ENCODE measurements at regions not wholly inside any gene's neighbourhood (a gene's known extent, or its start where the extent isn't known, plus 50 kb on each side); places are given as distances from the start of the nearest gene placed in this dataset.
A peak's percentile ranks its signal among the peaks of the same experiment; 100 is the strongest.

DNA sequence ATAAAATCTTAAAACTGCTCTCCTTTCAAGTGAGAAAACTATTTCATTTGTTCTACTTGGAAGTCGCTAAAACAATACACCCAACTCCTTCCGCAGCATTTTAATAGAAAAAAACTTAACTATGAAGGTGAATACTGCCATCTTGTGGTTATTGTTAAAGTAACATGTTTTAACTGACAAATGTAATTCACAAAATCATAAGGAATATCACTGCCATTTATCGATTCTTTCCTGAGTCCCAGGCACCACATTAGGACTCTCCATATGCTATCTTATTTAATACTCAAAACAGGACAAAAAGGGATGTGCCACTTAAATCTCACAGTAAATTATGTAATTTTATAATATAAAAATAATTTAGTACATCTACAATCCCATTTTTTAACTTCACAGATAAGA lies 130.5 kb upstream of the ITGA1 start (continued):
- TF ChIP-seq, protein P1, sequence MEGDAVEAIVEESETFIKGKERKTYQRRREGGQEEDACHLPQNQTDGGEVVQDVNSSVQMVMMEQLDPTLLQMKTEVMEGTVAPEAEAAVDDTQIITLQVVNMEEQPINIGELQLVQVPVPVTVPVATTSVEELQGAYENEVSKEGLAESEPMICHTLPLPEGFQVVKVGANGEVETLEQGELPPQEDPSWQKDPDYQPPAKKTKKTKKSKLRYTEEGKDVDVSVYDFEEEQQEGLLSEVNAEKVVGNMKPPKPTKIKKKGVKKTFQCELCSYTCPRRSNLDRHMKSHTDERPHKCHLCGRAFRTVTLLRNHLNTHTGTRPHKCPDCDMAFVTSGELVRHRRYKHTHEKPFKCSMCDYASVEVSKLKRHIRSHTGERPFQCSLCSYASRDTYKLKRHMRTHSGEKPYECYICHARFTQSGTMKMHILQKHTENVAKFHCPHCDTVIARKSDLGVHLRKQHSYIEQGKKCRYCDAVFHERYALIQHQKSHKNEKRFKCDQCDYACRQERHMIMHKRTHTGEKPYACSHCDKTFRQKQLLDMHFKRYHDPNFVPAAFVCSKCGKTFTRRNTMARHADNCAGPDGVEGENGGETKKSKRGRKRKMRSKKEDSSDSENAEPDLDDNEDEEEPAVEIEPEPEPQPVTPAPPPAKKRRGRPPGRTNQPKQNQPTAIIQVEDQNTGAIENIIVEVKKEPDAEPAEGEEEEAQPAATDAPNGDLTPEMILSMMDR (IDR thresholded peaks at IDR 0.05 in 2 of 3, conservative IDR thresholded peaks at IDR 0.05 in 1 of 3; ENCODE audit: control insufficient read depth in 2 of 3, extremely low read depth in 1 of 3, insufficient read depth in 1 of 3, low read depth in 3 of 3, low read length in 3 of 3): peak; percentile 26 to 46 (median 33); a peak in 4 of 6 replicates
- TF ChIP-seq PAX8 (IDR thresholded peaks at IDR 0.05) (no peak), TCF7 (IDR thresholded peaks at IDR 0.05; ENCODE audit: borderline replicate concordance) (no peak), CBX3 (IDR thresholded peaks at IDR 0.05; ENCODE audit: borderline replicate concordance, low read depth) (no peak)
- TF ChIP-seq, protein P2, sequence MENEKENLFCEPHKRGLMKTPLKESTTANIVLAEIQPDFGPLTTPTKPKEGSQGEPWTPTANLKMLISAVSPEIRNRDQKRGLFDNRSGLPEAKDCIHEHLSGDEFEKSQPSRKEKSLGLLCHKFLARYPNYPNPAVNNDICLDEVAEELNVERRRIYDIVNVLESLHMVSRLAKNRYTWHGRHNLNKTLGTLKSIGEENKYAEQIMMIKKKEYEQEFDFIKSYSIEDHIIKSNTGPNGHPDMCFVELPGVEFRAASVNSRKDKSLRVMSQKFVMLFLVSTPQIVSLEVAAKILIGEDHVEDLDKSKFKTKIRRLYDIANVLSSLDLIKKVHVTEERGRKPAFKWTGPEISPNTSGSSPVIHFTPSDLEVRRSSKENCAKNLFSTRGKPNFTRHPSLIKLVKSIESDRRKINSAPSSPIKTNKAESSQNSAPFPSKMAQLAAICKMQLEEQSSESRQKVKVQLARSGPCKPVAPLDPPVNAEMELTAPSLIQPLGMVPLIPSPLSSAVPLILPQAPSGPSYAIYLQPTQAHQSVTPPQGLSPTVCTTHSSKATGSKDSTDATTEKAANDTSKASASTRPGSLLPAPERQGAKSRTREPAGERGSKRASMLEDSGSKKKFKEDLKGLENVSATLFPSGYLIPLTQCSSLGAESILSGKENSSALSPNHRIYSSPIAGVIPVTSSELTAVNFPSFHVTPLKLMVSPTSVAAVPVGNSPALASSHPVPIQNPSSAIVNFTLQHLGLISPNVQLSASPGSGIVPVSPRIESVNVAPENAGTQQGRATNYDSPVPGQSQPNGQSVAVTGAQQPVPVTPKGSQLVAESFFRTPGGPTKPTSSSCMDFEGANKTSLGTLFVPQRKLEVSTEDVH (IDR thresholded peaks at IDR 0.05; ENCODE audit: low read depth, partially characterized antibody): no peak

DNA sequence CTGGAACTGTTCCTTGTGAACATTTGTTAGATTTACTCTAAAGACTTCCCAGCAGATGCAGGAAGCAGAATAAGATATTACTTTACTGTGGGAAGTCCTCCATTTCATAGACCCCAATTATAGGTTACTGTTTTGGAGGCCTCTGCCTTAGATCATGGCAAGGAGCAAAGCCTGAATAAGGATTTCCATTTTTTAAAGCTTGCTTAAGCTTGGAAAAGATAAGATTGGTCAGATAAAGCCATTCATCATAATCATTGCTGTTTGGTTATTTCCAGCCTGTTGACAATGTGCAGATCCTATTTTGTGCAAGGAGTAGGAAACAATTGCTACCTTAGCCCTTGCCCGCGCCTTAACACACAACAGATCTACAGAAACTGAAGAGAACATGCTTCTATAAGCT lies 129.5 kb upstream of the ITGA1 start:
- no peaks in the 10 kb centered on the region for H3K36me3 ChIP-seq (ENCODE audit: control insufficient read depth in 2 of 2, insufficient read depth in 2 of 2, low read length in 1 of 2)
- 0 out of 4 replicates have a peak, but pooled peaks cover 0 to 2% of the 10 kb centered on the region in 2 experiments for H3K27me3 ChIP-seq (replicated peaks in 1 of 2; ENCODE audit: control insufficient read depth in 2 of 2, insufficient read depth in 2 of 2, low read length in 1 of 2)
- FAIRE-seq (no peak), ATAC-seq (no peak), DNase-seq (ENCODE audit: low read depth, low spot score) (no peak)
- no peak overlapping the region for H3K27ac ChIP-seq (ENCODE audit: control insufficient read depth, insufficient read depth)
- WGBS (ENCODE audit: insufficient coverage, insufficient replicate concordance, low lambda C conversion rate, missing lambda C conversion rate): 100% methylated on average over 2 of the region's 2 CpGs
- H2AFZ ChIP-seq (ENCODE audit: control insufficient read depth, low read depth, low read length): no peak overlapping the region
- no TSS peak for BruUV-seq (replicated peaks)
- H3K79me2 ChIP-seq (ENCODE audit: control insufficient read depth, insufficient read depth, low read length): no peaks in the 10 kb centered on the region
- no peaks in the 10 kb centered on the region for H4K20me1 ChIP-seq (ENCODE audit: control insufficient read depth, insufficient read depth)
- SMC1A ChIA-PET (ENCODE audit: uncharacterized antibody, unreplicated experiment): interaction anchor here (1.4 to 2.3 kb wide), 3 partner anchors 1693 to 1700 kb away, joined by 4 to 8 read pairs (median 6); no protein-coding TSS in a partner anchor
- RAD21 ChIA-PET (ENCODE audit: unreplicated experiment): interaction anchor here (1.2 to 2.3 kb wide), 2 partner anchors 1695 to 1700 kb away, joined by 4 to 8 read pairs; no protein-coding TSS in a partner anchor
- intact Hi-C loops (cut with micrococcal nuclease; ENCODE audit: unreplicated experiment): loop anchor here (5.0 kb wide), 1 partner anchor 1276 kb away; the partner anchor contains the start of gene ISL1
- CTCF ChIA-PET: interaction anchor here (0.7 to 6.2 kb wide), 7 partner anchors 11 to 1700 kb away, joined by 3 to 38 read pairs (median 3); no protein-coding TSS in a partner anchor
- H3K9me3 ChIP-seq (replicated peaks; ENCODE audit: control insufficient read depth, insufficient read depth, low read length): no peaks in the 10 kb centered on the region
- H3K9ac ChIP-seq (ENCODE audit: control insufficient read depth, insufficient read depth, low read length): no peak overlapping the region
- H3K4me3 ChIP-seq: no peak overlapping the region
- POLR2A ChIA-PET: no interaction called here
- no peaks in the 10 kb centered on the region for H3K4me1 ChIP-seq (ENCODE audit: control insufficient read depth, insufficient read depth, low read length)
- in situ Hi-C loops (cut with MboI): loop anchor here (25.0 kb wide), 1 partner anchor 1271 kb away; the partner anchor contains the start of gene ISL1
- H3K4me2 ChIP-seq (ENCODE audit: control insufficient read depth, insufficient read depth): no peak overlapping the region
- TF ChIP-seq, protein P3, sequence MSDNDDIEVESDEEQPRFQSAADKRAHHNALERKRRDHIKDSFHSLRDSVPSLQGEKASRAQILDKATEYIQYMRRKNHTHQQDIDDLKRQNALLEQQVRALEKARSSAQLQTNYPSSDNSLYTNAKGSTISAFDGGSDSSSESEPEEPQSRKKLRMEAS (IDR thresholded peaks at IDR 0.05; ENCODE audit: low read depth, low read length): no peak
- TF ChIP-seq NFYA (IDR thresholded peaks at IDR 0.05; ENCODE audit: borderline replicate concordance, low read depth, low read length): no peak
- no peak for TF ChIP-seq NFIC (IDR thresholded peaks at IDR 0.05; ENCODE audit: low read depth, low read length)
- no peak for TF ChIP-seq RELA (IDR thresholded peaks at IDR 0.05; ENCODE audit: borderline replicate concordance, partially characterized antibody)
- no peak for TF ChIP-seq ESRRA (IDR thresholded peaks at IDR 0.05; ENCODE audit: low read length)
- no peak for TF ChIP-seq ZNF384 (IDR thresholded peaks at IDR 0.05; ENCODE audit: borderline replicate concordance, low read depth, low read length)
- no peak for TF ChIP-seq FOS (IDR thresholded peaks at IDR 0.05; ENCODE audit: borderline replicate concordance, extremely low read depth, insufficient read length)
- no peak for TF ChIP-seq FOXK2 (IDR thresholded peaks at IDR 0.05)
- TF ChIP-seq, protein P4, sequence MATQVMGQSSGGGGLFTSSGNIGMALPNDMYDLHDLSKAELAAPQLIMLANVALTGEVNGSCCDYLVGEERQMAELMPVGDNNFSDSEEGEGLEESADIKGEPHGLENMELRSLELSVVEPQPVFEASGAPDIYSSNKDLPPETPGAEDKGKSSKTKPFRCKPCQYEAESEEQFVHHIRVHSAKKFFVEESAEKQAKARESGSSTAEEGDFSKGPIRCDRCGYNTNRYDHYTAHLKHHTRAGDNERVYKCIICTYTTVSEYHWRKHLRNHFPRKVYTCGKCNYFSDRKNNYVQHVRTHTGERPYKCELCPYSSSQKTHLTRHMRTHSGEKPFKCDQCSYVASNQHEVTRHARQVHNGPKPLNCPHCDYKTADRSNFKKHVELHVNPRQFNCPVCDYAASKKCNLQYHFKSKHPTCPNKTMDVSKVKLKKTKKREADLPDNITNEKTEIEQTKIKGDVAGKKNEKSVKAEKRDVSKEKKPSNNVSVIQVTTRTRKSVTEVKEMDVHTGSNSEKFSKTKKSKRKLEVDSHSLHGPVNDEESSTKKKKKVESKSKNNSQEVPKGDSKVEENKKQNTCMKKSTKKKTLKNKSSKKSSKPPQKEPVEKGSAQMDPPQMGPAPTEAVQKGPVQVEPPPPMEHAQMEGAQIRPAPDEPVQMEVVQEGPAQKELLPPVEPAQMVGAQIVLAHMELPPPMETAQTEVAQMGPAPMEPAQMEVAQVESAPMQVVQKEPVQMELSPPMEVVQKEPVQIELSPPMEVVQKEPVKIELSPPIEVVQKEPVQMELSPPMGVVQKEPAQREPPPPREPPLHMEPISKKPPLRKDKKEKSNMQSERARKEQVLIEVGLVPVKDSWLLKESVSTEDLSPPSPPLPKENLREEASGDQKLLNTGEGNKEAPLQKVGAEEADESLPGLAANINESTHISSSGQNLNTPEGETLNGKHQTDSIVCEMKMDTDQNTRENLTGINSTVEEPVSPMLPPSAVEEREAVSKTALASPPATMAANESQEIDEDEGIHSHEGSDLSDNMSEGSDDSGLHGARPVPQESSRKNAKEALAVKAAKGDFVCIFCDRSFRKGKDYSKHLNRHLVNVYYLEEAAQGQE (IDR thresholded peaks at IDR 0.05; ENCODE audit: low read depth, low read length): no peak
